ENCODE measurements at regions not wholly inside any gene's neighbourhood (a gene's known extent, or its start where the extent isn't known, plus 50 kb on each side); places are given as distances from the start of the nearest gene placed in this dataset.
A peak's percentile ranks its signal among the peaks of the same experiment; 100 is the strongest.

DNA sequence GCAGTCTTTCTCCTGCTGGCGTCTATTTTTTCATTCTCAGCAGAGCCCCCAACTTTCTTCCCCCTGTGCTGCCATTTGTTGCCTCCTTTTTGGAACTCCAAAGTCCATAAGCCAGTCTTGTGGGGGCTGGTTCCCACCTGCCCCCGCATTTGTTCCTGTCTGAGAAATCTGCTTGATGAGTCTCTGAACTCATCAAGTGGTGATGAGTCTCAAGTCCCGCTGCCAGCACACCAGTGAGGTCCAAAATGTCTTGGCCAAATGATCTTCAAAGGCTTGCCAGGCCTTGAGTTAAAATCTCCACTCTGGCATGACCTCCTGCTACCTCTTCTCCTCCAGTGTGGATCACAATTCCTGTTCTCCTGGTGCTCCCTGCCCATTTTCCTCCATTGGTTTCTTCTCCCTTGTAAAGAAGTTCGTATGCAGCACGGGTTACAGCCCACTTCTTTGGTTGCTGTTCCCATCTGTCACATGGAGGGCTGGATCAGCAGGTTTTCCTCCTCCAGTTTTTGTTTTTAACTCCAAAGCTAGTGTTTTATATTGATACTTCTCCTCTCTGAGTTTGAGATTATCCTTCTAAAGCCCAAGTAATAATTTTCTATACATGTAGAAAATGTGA is 72.7 kb upstream of the LIMCH1 start:
- FAIRE-seq, result no peak

DNA sequence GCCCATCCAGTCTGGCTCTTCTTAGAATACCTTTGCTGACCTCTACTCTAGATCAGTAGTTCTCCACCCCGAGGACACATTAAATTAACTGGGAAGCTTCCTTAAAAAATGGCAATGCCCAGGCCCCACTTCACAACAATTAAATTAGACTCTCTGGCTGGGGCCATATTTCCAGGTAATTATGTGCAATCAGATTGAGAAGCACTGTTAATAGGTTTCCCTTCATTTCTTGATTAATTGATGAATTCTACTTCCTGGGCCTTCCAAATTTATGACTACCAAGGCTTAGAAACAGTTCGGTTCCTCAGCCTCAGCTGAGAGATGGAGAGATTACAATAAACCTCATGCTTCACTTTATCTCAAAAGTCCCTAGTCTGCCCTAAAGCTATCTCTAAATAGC is 71.7 kb upstream of the LIMCH1 start:
- FAIRE-seq, result no peak

DNA sequence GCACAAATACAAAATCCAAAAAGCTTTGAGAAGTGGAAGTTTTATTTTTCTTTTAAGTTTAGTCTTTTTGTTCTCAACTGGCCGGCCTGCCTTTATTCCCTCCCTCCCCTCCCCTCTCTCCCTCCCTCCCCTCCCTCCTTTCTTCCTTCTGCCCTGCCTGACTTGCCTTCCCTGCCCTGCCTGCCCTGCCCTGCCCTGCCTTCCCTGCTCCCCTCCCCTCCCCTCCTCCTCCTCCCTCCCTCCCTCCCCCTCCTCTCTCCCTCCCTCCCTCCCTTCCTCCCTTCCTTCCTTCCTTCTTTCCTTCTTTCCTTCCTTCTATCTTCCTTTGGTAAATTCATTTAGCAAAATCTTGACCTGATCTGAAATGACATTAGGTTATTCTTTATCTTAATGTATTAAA is 69.8 kb upstream of the LIMCH1 start:
- no peak for FAIRE-seq

DNA sequence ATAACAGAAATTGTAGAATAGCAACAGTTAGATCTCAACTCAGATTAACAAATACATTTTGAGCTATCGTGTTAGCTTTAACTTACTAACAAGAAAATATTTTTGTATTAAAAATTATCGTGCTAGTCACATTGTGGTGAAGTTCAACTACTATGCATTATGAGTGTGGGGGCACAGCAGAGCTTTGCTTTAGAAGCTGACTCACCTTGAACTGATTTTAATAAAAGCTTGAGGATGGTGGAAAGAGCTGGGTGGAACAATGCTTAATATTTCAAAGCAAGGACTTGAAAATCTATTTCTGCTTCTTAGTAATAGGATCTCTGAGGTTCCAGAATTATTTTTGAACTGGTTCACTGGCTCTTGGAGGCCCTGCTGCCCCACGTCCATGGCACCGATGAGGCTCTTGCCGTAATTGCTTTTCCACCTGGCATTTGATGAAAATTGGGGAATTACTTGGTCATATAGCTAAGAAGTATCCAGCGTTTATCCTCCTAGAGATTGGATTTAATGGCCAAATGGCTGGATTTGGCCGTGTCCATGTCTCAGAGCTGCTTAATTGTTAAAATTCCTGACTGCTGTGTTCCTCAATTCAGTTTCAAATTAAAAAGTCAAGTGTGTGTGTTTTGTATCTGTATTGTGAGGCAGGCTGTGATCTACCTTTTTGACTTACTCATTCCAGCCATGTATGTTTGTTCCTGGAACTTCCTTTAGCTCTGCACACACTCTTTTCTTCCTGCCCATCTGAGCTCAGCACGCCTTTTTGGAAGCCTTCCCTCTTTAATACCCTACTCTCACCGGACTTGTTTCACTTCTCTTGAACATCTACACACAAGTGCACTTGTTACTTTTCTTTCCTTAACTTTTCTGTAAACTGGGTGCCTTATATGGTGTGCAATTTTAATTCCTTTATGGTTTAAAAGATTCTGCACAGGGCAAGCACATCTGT is 66.6 kb upstream of the LIMCH1 start:
- peak; percentile 39 for FAIRE-seq

DNA sequence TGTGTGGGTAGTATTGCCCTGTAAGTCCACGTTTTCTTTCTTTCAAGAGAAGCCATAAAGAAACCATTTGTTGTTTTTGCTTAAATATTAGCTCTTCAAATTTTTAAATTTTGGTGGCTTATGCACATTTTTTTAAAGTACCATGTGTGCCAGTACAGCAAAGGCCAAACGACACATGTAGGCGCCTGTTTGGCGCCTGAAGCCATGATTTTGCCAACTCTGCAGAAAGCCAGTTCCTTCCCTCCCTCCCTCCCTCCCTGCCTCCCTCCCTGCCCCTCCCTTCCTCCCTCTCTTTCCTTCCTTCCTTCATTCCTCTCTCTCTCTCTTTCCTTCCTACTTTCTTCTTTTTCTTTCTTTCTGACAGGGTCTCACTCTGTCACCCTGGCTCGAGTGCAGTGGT is 65.9 kb upstream of the LIMCH1 start:
- FAIRE-seq, result no peak

DNA sequence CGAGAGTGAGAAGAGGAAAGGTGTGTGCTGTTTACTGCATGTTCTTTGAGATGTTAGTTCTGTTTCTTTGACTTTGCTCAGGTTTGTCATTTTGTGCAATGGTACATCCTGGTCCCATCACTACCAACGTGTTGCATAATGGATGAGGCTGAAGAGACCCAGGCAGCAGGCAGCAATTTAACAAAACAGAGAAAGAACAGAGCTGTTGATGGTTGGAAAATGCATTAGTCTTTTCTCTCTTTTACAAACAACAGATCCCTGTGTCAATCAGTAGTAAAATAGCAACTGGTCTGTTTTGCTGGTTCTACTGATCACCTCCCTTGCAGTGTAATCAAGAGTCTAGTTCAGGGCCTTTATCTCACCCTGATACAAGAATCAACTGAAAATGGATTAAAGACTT is 64.8 kb upstream of the LIMCH1 start:
- no peak for FAIRE-seq

DNA sequence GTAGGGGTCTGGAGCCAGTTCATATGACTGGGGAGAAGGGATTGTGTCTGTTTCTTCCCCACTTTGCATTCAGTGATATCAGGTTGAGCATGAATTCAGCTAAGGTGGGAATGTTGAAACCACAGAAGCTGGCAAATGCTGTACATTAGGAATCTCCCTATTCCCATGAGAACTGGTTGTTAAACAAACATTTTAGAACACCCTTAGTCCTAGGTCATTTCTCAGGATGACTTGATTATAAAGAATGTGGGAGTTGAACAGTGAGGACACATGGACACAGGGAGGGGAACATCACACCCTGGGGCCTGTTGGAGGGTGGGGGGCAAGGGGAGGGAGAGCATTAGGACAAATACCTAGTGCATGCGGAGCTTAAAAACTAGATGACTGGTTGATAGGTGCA is 62.6 kb upstream of the LIMCH1 start:
- FAIRE-seq, result no peak

DNA sequence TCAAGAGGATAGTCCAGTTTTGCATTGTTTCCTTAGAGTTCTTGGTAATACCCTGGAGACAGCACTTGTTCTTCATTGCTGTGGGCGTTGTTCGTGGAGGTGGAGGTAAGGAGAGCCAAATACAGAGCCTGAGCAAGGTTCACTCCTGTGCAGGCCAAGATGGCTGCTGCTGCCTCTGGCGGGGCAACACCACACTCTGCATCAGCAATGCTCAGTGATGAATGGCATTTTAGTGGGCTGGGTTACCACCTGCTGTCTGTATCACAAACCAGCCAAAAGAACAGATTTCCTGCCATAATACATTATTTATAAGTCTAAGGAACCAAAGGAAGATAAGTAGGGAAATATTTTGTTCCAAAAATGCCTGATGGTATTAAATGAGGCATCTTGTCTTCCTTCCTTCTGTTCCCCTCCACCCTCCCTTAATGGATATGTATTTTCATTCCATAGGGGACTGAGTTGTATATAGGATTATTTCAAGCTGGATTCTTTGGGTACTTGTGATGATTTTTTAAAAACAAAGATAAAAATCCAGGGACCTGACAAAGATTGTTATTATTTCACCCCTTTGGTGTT is 61.6 kb upstream of the LIMCH1 start:
- no peak for FAIRE-seq

DNA sequence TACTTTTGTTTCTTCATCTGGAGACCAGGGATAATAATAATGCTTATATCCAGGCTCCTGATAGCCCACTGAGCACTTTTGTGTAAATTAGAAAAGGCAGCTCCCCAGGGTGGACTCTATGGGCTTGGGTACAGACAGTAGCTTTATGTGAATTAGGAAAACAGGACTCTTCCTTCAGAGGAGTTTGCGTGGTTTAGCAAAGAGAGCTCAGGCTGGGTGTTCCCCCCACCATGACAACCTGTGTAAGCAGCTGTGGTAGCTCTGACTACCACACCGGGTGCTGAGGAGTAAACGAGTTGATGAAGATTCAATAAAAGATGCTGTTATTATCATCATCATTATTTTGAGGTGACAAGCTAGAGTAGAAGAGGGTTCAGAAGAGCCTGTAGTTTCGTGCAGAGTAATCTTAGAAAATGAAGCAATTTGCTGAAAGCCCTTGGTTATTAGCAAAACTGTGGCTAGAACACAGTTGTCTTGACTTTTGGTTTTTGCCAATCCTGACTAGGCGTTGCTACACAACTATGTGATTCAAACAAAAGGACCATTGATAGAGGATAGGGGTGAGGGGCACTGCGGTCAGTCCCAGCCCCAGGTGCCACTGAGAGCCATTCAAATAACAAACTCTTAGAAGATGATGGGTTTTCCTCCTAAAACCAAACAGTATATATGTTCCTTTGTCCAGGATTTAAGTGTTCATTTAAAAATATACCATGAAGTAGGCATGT is 60.6 kb upstream of the LIMCH1 start:
- FAIRE-seq, result no peak

DNA sequence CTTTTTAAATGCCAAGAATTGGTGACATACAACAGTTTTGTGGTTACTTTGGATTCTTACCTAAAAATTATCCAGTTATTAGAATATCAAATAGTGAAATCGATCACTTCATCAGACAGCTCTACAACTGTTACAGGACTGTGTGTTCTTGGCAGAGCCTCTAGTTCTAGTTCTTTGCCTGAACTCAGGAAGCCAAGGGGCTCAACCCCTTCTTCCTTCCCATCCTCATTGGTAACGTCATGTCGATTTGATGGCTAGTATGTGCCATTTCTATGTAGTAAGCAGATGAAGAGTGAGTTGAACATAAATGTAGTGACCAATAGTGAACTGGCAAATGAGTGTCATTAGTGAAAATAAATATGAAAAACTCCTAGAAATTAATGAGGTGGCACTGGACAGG is 59.4 kb upstream of the LIMCH1 start:
- no peak for FAIRE-seq

DNA sequence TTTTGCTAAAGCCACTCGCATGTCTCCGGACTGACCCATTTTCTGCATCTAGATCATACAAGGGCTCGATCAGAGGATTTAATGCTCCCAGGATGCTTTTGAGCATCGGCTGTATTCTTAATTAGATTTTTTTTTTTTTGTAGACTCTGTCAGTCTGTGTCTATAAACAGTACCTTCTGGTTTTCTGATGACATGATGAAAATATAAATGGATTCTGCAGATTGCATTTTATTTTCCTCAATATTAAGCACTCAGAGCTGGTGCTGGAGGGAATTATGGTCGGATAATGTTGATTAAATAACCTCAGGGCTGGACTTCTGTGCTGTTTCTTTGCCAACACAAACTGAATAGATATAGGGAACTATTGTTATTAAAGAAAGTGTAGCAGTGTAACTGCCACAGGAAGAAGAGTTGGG is 57.1 kb upstream of the LIMCH1 start:
- no peak for FAIRE-seq

DNA sequence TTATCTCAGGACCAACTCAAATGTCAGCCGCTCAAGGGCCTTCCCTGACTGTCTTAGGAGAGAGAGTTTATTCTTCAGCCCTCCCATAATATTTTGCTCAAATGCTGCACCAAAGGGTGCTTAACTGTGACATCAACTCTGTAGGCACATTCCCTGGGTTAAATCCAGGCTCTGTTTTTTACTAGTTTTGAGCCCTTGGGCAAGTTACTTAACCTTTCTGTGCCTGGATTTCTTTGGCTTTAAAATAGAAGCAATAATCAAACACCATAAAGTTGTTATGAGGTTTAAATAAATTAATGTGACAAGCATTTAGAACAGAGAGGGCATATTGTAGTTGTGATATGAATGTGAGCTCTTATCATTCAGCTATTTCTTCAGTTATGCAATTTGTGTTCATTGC is 54.2 kb upstream of the LIMCH1 start:
- FAIRE-seq, result no peak

DNA sequence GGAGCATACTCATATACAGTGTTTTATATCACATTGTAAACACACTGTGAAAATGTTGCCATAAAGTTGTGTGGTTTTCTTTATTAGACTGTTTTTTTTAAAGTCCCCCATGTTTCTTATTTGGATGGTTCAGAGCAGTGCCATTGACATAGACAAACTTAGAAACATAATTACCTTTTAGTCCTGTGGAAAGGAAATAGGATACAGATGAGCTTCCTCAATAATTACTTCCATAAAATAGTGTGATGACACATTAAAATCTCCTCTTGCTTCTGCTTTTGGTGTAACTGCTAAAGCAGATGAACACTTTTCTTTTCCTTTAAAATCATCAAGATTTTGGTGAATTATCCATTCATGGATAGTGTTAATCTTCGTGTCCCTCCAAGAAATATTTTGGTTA is 52.9 kb upstream of the LIMCH1 start:
- no peak for FAIRE-seq

DNA sequence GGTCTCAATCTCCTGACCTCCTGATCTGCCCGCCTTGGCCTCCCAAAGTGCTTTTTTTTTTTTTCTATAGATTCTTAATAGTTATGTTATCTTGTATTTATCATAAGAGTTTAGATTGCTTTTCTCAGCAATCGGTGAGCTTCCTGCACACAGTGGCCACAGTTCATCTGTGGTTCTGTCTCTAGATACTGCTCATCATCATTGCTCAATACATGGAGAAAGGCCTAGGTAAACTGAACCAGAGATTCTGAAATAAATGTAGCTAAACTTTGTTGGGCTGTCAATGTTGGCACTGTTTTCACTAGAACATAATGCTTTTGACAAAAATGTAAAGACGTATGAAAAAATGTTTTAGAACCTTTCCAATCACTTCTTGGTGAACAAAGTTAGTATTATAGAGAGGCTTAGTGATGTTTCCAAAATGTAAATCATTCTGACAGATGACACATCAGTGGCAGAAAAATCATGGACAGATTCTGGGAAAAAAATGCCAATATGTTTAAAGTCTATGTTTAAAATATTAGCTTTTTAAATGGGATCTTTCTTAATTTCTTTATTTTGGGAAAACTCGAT is 50.0 kb upstream of the LIMCH1 start:
- FAIRE-seq, result no peak

Data from A204.1 (cell line).